ENCODE measurements at regions not wholly inside any gene's neighbourhood (a gene's known extent, or its start where the extent isn't known, plus 50 kb on each side); places are given as distances from the start of the nearest gene placed in this dataset.

DNA sequence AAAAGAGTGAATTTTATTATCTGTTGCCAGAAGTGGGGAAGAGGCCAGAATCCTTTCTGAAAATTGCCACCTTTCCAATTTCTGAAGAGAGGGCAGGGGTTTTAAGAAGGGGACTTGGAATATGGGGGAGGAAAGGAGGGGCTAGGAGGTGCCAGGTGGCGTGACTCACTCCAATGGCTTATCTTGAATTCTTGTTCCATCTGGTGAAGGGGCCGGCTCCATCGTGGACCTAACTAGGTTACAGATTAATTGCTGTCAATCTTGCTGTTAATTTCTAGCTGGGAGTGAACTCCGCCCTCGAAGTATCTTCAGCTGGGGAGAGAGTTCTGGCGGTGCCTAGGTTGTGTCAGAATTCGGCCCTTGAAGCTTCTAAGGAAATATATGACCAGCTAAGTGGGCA is 138.7 kb downstream of the YTHDC2 start:
- 31% methylated on average over 4 of the region's 7 CpGs for WGBS (ENCODE audit: insufficient coverage, low coverage, low lambda C conversion rate, missing lambda C conversion rate)
- H3K27me3 ChIP-seq: no peaks in the 10 kb centered on the region
- no peaks in the 10 kb centered on the region for H3K36me3 ChIP-seq
- H3K4me1 ChIP-seq: no peaks in the 10 kb centered on the region
- H3K27ac ChIP-seq: no peak overlapping the region
- ATAC-seq (no peak), DNase-seq (no peak)
- no peak overlapping the region for H3K4me3 ChIP-seq
- TF ChIP-seq POLR2A (IDR thresholded peaks at IDR 0.05): no peak
- TF ChIP-seq, protein P1, sequence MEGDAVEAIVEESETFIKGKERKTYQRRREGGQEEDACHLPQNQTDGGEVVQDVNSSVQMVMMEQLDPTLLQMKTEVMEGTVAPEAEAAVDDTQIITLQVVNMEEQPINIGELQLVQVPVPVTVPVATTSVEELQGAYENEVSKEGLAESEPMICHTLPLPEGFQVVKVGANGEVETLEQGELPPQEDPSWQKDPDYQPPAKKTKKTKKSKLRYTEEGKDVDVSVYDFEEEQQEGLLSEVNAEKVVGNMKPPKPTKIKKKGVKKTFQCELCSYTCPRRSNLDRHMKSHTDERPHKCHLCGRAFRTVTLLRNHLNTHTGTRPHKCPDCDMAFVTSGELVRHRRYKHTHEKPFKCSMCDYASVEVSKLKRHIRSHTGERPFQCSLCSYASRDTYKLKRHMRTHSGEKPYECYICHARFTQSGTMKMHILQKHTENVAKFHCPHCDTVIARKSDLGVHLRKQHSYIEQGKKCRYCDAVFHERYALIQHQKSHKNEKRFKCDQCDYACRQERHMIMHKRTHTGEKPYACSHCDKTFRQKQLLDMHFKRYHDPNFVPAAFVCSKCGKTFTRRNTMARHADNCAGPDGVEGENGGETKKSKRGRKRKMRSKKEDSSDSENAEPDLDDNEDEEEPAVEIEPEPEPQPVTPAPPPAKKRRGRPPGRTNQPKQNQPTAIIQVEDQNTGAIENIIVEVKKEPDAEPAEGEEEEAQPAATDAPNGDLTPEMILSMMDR (IDR thresholded peaks at IDR 0.05): no peak
- intact Hi-C loops (cut with DNase I): no loop called here
- H3K9me3 ChIP-seq: no peaks in the 10 kb centered on the region

- no peak for DNase-seq
- 72% methylated on average over 3 of the region's 3 CpGs for WGBS (ENCODE audit: insufficient coverage, low coverage, low lambda C conversion rate, missing lambda C conversion rate)
- Histone ChIP-seq H3K36me3 (no peaks in the 10 kb centered on the region), H3K4me1 (no peaks in the 10 kb centered on the region), H3K9me3 (no peaks in the 10 kb centered on the region), H3K27ac (no peak overlapping the region), H3K4me3 (no peak overlapping the region), H3K27me3 (no peaks in the 10 kb centered on the region)
- TF ChIP-seq POLR2A (IDR thresholded peaks at IDR 0.05): no peak
- TF ChIP-seq, protein P1 (IDR thresholded peaks at IDR 0.05): no peak
- no peak for ATAC-seq
- intact Hi-C loops (cut with DNase I): no loop called here
Measured at GRCh38 chr5:113654828-113655227, 141.3 kb downstream of the YTHDC2 start.

DNA sequence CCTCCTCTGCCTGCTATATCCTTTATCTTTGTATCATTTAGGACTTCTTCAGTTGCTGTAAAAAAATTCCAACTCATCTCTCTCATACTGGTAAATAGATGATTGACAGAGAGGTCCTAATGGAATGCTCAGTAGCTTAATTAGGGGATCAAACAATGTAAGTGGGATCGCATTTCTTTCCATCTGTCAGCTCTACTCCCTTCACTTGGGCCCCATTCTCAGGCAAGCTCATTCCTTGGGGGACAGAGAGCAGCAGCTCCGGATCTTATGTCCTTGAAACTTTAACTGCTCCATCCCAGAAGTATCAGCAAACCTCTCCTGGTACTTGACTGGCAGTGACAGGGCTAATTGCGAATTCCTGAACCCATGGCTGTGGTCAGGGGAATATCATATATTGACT is 146.7 kb downstream of the YTHDC2 start:
- Histone ChIP-seq H3K27me3 (no peaks in the 10 kb centered on the region), H3K36me3 (no peaks in the 10 kb centered on the region), H3K9me3 (no peaks in the 10 kb centered on the region), H3K27ac (no peak overlapping the region), H3K4me1 (no peaks in the 10 kb centered on the region), H3K4me3 (no peak overlapping the region)
- intact Hi-C loops (cut with DNase I): no loop called here
- WGBS (ENCODE audit: insufficient coverage, low coverage, low lambda C conversion rate, missing lambda C conversion rate): 51% methylated on average over 3 of the region's 3 CpGs
- DNase-seq (no peak), ATAC-seq (no peak)
- no peak for TF ChIP-seq POLR2A (IDR thresholded peaks at IDR 0.05)
- TF ChIP-seq, protein P1 (IDR thresholded peaks at IDR 0.05): no peak

- H3K27me3 ChIP-seq: no peaks in the 10 kb centered on the region
- no peaks in the 10 kb centered on the region for H3K4me1 ChIP-seq
- no peak for DNase-seq
- TF ChIP-seq, protein P1 (IDR thresholded peaks at IDR 0.05): no peak
- TF ChIP-seq POLR2A (IDR thresholded peaks at IDR 0.05): no peak
- intact Hi-C loops (cut with DNase I): no loop called here
- 44% methylated on average over 1 of the region's 1 CpG for WGBS (ENCODE audit: insufficient coverage, low coverage, low lambda C conversion rate, missing lambda C conversion rate)
- no peak overlapping the region for H3K4me3 ChIP-seq
- no peaks in the 10 kb centered on the region for H3K36me3 ChIP-seq
- H3K9me3 ChIP-seq: no peaks in the 10 kb centered on the region
- no peak for ATAC-seq
- no peak overlapping the region for H3K27ac ChIP-seq
Measured at GRCh38 chr5:113660706-113661250, 147.3 kb downstream of the YTHDC2 start.

Measured in right lobe of liver (tissue), 6 donors.